Loucy (cell line): ENCODE measurements at regions not wholly inside any gene's neighbourhood (a gene's known extent, or its start where the extent isn't known, plus 50 kb on each side); places are given as distances from the start of the nearest gene placed in this dataset.

Experiments
- H2AFZ ChIP-seq: fragments of 200-600 bp; sonication (generic); 2 replicates; pipeline ENCODE4 v1.6.0; 2016; ENCODE audit warnings: antibody characterized with exemption, mild to moderate bottlenecking, low read length, moderate library complexity
- H3F3A ChIP-seq: fragments of 200-600 bp; 2 replicates; pipeline ENCODE4 v1.6.0; 2016; ENCODE audit warnings: antibody characterized with exemption, low read depth, mild to moderate bottlenecking
- H3K27me3 ChIP-seq: fragments of 200-600 bp; sonication (generic); 2 replicates; pipeline ENCODE4 v1.6.1; 2014; ENCODE audit warnings: low read length, mild to moderate bottlenecking; ENCODE audit not compliant: insufficient read depth, poor library complexity, severe bottlenecking
- H3K36me3 ChIP-seq: fragments of 200-600 bp; sonication (generic); 2 replicates; pipeline ENCODE4 v1.6.1; 2016; ENCODE audit warnings: low read length; ENCODE audit not compliant: insufficient read depth
- H3K4me1 ChIP-seq: fragments of 200-600 bp; sonication (generic); 2 replicates; pipeline ENCODE4 v1.5.1; 2014; ENCODE audit warnings: low read length, mild to moderate bottlenecking; ENCODE audit not compliant: insufficient read depth, poor library complexity, severe bottlenecking
- H3K4me2 ChIP-seq: fragments of 200-600 bp; sonication (generic); 2 replicates; pipeline ENCODE4 v1.6.0; 2014; ENCODE audit warnings: antibody characterized with exemption, low read length, low read depth, mild to moderate bottlenecking; ENCODE audit not compliant: poor library complexity, severe bottlenecking
- H3K4me3 ChIP-seq: fragments of 200-600 bp; sonication (generic); 2 replicates; pipeline ENCODE4 v1.5.1; 2014; ENCODE audit warnings: low read length, mild to moderate bottlenecking, mixed read lengths; ENCODE audit not compliant: poor library complexity, severe bottlenecking
- H3K79me2 ChIP-seq: fragments of 200-600 bp; sonication (generic); 2 replicates; pipeline ENCODE4 v1.6.1; 2014; ENCODE audit warnings: low read length; ENCODE audit not compliant: insufficient read depth
- H3K9ac ChIP-seq: fragments of 200-600 bp; sonication (generic); 2 replicates; pipeline ENCODE4 v1.6.0; 2014; ENCODE audit warnings: mild to moderate bottlenecking, low read depth, low read length, moderate library complexity; ENCODE audit not compliant: poor library complexity, severe bottlenecking
- H3K9me2 ChIP-seq: fragments of 200-600 bp; sonication (generic); replicated peaks from 2 replicates; pipeline ENCODE4 v1.6.1; 2016; ENCODE audit warnings: low read depth, low read length, mixed read lengths
- H3K9me3 ChIP-seq: fragments of 200-600 bp; sonication (generic); 2 replicates; pipeline ENCODE4 v1.6.1; 2014; ENCODE audit warnings: mild to moderate bottlenecking, antibody characterized with exemption, low read length, low read depth; ENCODE audit not compliant: insufficient read depth
- H4K20me1 ChIP-seq: fragments of 200-600 bp; sonication (generic); 2 replicates; pipeline ENCODE4 v1.6.0; 2014; ENCODE audit warnings: antibody characterized with exemption, low read length, mild to moderate bottlenecking; ENCODE audit not compliant: insufficient read depth, poor library complexity, severe bottlenecking
- EZH2phosphoT487 ChIP-seq: fragments of 200-600 bp; IDR thresholded peaks from 2 replicates; pipeline ENCODE4 v1.6.1; 2018; ENCODE audit warnings: antibody characterized with exemption, mild to moderate bottlenecking, moderate library complexity, borderline replicate concordance
- TF ChIP-seq, protein P1 (sequence below): fragments of 200-600 bp; sonication (generic); conservative IDR thresholded peaks from 2 replicates; pipeline ENCODE4 v1.5.1; 2014; ENCODE audit warnings: mild to moderate bottlenecking, antibody characterized with exemption, low read length

DNA sequence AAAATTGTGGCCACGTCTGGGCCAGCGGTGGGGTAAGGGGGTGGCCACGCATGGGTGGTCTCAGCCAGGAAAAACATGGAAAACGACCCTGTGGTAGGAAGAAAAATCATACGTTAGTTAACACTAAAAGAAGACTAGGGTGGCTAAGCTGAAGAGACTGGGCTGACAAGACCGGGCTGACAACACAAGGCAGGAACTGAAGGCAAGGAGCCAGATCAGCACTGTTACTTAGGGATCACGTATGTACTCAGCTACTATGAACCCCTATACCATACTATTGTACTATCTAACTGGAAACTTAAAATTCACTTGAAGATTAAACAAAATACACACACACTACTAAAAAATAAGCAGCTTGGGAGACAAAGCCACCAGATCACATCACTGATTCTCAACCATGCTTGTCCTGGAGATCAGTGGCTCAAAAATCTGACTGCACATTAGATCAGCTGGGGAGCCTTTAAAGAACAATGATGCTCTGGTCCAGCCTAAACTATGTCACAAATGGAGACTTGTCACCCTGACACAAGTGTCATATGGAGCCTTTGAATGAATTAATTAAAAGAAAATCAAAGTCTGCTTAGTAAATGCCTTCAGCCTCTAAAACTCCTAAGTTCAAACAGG, 442.2 kb downstream of the SHQ1 start:
- Histone ChIP-seq H3K27me3 (no peaks in the 10 kb centered on the region), H3K9me2 (no peaks in the 10 kb centered on the region), H3K9me3 (no peaks in the 10 kb centered on the region), H3K9ac (no peak overlapping the region), H3K4me2 (no peak overlapping the region), H3K79me2 (peaks cover 100% of the 10 kb centered on the region), H2AFZ (no peak overlapping the region), H4K20me1 (peaks cover 100% of the 10 kb centered on the region), H3K4me3 (no peak overlapping the region), H3K36me3 (peaks cover 4% of the 10 kb centered on the region; the same call in 1 of the 2 replicates), H3F3A (no peaks in the 10 kb centered on the region), H3K4me1 (peaks cover 38% of the 10 kb centered on the region)
- no peak for TF ChIP-seq EZH2phosphoT487
- TF ChIP-seq, protein P1, sequence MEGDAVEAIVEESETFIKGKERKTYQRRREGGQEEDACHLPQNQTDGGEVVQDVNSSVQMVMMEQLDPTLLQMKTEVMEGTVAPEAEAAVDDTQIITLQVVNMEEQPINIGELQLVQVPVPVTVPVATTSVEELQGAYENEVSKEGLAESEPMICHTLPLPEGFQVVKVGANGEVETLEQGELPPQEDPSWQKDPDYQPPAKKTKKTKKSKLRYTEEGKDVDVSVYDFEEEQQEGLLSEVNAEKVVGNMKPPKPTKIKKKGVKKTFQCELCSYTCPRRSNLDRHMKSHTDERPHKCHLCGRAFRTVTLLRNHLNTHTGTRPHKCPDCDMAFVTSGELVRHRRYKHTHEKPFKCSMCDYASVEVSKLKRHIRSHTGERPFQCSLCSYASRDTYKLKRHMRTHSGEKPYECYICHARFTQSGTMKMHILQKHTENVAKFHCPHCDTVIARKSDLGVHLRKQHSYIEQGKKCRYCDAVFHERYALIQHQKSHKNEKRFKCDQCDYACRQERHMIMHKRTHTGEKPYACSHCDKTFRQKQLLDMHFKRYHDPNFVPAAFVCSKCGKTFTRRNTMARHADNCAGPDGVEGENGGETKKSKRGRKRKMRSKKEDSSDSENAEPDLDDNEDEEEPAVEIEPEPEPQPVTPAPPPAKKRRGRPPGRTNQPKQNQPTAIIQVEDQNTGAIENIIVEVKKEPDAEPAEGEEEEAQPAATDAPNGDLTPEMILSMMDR = no peak

DNA sequence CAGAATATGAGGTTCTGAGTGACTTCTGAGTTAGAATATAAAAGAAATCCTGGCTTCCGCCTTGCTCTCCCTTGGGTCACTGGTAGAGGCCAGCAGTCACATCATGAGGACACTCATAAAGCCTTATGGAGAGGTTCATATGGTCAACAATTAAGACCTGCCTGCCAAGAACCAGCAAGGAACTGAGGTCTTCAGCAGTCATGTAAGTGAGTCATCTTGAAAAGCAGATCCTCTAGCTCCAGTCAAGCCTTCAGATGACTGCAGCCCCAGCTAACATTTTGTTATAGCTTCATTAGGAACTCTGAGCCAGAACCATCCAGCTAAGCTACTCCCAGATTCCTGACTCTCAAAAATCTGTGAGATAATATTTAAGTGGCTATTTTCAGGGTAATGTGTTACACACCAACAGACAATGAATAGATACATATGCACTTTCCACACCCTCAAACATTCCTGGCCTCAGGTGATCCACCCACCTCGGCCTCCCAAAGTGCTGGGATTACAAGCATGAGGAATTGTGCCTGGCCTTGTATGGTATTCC, 447.2 kb downstream of the SHQ1 start:
- Histone ChIP-seq H4K20me1 (peaks cover 98% of the 10 kb centered on the region), H2AFZ (no peak overlapping the region), H3K79me2 (peaks cover 99% of the 10 kb centered on the region), H3K4me3 (no peak overlapping the region), H3K4me1 (peaks cover 10% of the 10 kb centered on the region), H3K36me3 (peaks cover 4% of the 10 kb centered on the region; the same call in 1 of the 2 replicates), H3K27me3 (no peaks in the 10 kb centered on the region), H3K4me2 (no peak overlapping the region), H3F3A (no peaks in the 10 kb centered on the region; the same call in 1 of the 2 replicates), H3K9me2 (no peaks in the 10 kb centered on the region), H3K9me3 (no peaks in the 10 kb centered on the region), H3K9ac (no peak overlapping the region)
- TF ChIP-seq, protein P1 = no peak
- TF ChIP-seq EZH2phosphoT487 = no peak

GRCh38 chr3:72398781-72399180, 449.5 kb downstream of the SHQ1 start:
- peaks cover 4% of the 10 kb centered on the region; the same call in 1 of the 2 replicates for H3K36me3 ChIP-seq
- peaks cover 98% of the 10 kb centered on the region for H4K20me1 ChIP-seq
- H3K9ac ChIP-seq = no peak overlapping the region
- peaks cover 99% of the 10 kb centered on the region for H3K79me2 ChIP-seq
- H3K4me1 ChIP-seq = peaks cover 3% of the 10 kb centered on the region
- TF ChIP-seq, protein P1 = no peak
- no peak for TF ChIP-seq EZH2phosphoT487
- H3F3A ChIP-seq = no peaks in the 10 kb centered on the region; the same call in 1 of the 2 replicates
- no peak overlapping the region for H3K4me2 ChIP-seq
- no peaks in the 10 kb centered on the region for H3K27me3 ChIP-seq
- no peak overlapping the region for H3K4me3 ChIP-seq
- H2AFZ ChIP-seq = no peak overlapping the region
- no peaks in the 10 kb centered on the region for H3K9me3 ChIP-seq
- H3K9me2 ChIP-seq = no peaks in the 10 kb centered on the region
